Activated CD4-positive, alpha-beta memory T cell treated with anti-CD3 and anti-CD28 coated beads for 36 hours (primary cell): ENCODE measurements at regions not wholly inside any gene's neighbourhood (a gene's known extent, or its start where the extent isn't known, plus 50 kb on each side); places are given as distances from the start of the nearest gene placed in this dataset.

Experiments used
- CTCF ChIA-PET: fragments of 350-600 bp; sonication (Branson Sonifier 250); formaldehyde crosslinking; loops from one replicate; lab custom pipeline; 2021; ENCODE audit warnings: antibody characterized with exemption, inconsistent platforms; lab: Charles Lee
- POLR2A ChIA-PET: fragments of 350-600 bp; sonication (Branson Sonifier 250); formaldehyde crosslinking; loops from one replicate; lab custom pipeline; 2021; ENCODE audit warnings: antibody characterized with exemption; lab: Charles Lee
- DNase-seq: peaks from one replicate; pipeline ENCODE4 v3.0.0-alpha.2; 2020
- H3K27ac Mint-ChIP-seq: one replicate; pipeline ENCODE4 v1.8.0; 2021; ENCODE audit warnings: mixed read lengths
- H3K27me3 Mint-ChIP-seq: one replicate; pipeline ENCODE4 v1.8.0; 2021; ENCODE audit warnings: mixed read lengths
- H3K36me3 Mint-ChIP-seq: one replicate; pipeline ENCODE4 v1.8.0; 2021; ENCODE audit warnings: mixed read lengths
- H3K4me1 Mint-ChIP-seq: one replicate; pipeline ENCODE4 v1.8.0; 2021; ENCODE audit warnings: low read depth, mixed read lengths
- H3K4me3 Mint-ChIP-seq: one replicate; pipeline ENCODE4 v1.8.0; 2021; ENCODE audit warnings: mild to moderate bottlenecking, mixed read lengths
- H3K9me3 Mint-ChIP-seq: one replicate; pipeline ENCODE4 v1.8.0; 2021; ENCODE audit warnings: mixed read lengths
- intact Hi-C: fragments of 100-400 bp; cut with micrococcal nuclease; formaldehyde crosslinking; loops from one replicate; pipeline ENCODE4 v1.15.1; 2023

DNA sequence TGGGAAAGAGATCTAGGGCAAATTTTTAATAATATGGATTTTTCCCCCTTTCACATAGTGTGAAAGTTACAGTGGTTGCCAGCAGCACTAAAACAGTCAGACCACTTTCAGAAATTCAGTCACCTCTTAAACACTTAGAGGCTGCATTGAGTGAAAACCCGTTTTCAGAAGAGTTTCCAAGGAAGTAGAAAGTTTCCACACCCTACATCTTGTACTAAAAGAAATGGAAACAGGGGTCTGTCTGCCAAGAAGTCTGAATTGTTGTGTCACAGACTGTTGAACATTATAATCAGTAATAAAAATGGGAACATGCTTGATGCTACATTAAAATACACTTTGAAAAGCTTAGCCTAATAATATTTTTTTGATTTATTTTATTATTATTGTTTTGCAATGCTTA is 278.9 kb upstream of the KCNJ16 start:
- Mint-ChIP-seq H3K27ac (no peak overlapping the region), H3K4me3 (no peak overlapping the region), H3K4me1 (no peaks in the 10 kb centered on the region), H3K36me3 (no peaks in the 10 kb centered on the region), H3K27me3 (no peaks in the 10 kb centered on the region), H3K9me3 (peaks cover 2% of the 10 kb centered on the region)
- POLR2A ChIA-PET = no interaction called here
- intact Hi-C loops = no loop called here
- CTCF ChIA-PET = no interaction called here
- DNase-seq = no peak

DNA sequence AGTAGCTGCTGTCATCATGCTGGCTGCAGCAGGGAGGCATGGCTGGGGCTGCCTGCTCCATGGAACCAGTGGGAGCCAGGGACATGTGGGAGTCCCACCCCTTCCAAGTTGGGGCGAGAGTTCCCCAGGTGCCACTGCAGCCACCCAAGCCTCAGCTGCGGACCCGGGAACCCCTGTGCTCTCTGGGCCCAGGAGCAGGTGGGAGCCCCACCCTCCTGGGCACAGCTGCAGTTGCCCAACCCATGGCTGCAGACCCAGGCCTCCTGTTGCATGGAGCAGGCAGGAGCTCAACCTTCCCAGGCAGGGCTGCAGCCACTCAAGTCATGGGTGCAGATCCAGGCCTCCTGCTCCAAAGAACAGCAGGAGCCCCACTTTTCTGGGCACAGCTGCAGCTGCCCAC is 274.2 kb upstream of the KCNJ16 start:
- Mint-ChIP-seq H3K9me3 (peaks cover 2% of the 10 kb centered on the region), H3K36me3 (no peaks in the 10 kb centered on the region), H3K27me3 (no peaks in the 10 kb centered on the region), H3K4me3 (no peak overlapping the region), H3K27ac (no peak overlapping the region), H3K4me1 (no peaks in the 10 kb centered on the region)
- no peak for DNase-seq
- ChIA-PET CTCF (no interaction called here), POLR2A (no interaction called here)
- intact Hi-C loops = no loop called here

DNA sequence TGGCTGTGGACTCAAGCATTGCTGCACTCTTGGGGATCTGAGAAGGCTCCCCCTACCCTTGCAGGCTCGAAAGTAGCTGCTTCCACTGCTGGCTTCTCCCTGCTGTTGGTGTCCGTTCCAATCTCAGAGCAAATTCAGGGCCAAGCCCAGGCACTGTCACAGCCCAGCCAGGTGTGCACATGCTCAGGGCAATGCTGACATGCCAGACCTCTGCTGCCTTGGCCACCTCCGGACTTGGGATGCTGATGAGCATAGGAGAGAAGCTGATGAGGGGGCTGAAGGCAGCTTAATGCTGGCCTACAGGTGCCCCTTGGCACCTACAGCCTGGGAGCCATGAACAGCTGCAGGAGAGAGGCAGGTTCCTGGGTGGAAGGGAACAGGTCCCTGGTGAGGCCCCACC is 273.7 kb upstream of the KCNJ16 start:
- Mint-ChIP-seq H3K36me3 (no peaks in the 10 kb centered on the region), H3K4me3 (no peak overlapping the region), H3K9me3 (peaks cover 2% of the 10 kb centered on the region), H3K27me3 (no peaks in the 10 kb centered on the region), H3K4me1 (no peaks in the 10 kb centered on the region), H3K27ac (no peak overlapping the region)
- ChIA-PET CTCF (no interaction called here), POLR2A (no interaction called here)
- DNase-seq = no peak
- intact Hi-C loops = no loop called here

DNA sequence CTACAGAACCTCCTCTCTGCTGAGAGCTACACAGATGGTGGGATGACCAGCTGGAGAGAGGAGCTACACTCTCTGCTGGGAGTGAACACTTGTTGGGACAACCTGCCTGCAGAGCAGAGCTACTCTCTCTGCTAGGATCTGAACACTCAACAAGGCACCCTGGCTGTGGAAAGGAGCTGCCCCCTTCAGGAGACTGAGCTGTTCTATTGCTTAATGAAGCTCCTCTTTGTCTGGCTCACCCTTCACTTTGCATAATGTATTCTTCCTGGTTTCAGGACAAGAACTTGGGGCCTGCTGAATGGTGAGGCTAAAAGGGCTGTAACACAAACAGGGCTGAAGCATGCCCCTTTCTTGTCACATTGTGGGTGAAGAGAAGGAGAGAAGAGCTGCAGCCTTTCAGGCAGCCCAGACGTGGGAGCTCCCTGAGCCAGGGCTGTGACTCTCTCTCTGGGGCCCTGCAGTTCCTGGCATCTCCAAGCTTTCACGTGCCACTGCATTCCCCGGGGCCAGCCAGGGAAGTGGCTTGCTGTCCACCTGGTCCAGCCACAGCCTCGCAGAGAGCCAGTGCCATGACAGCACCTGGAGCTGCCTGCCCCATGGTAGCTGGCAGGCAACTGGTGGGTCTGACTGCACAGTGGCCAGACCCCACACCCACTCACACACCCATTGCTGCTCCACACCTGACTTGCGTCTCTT is 272.8 kb upstream of the KCNJ16 start:
- ChIA-PET CTCF (interaction anchor here (0.6 kb wide), 1 partner anchor 177 kb away, joined by 4 read pairs; no protein-coding TSS in a partner anchor), POLR2A (no interaction called here)
- intact Hi-C loops = no loop called here
- Mint-ChIP-seq H3K4me3 (no peak overlapping the region), H3K36me3 (no peaks in the 10 kb centered on the region), H3K9me3 (peaks cover 2% of the 10 kb centered on the region), H3K27ac (no peak overlapping the region), H3K4me1 (no peaks in the 10 kb centered on the region), H3K27me3 (no peaks in the 10 kb centered on the region)
- DNase-seq = no peak

DNA sequence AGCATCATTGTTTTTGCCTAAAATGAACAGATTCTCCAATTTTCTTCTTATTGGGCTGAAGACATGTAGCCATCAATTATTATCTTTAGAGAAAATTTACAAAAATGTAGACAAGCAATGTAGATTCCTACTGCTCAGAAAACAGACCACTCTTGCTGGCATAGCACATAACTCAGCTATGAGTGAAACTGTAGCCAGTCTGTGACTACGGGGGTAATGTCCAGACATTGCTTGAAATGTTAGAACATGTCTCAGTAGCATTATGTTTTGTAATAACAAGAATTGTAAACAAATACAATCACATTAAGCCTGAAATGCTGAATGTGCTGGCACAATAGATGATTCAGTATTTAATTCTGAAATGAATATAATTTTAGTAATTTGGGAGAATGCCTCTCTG is 265.7 kb upstream of the KCNJ16 start:
- Mint-ChIP-seq H3K27ac (no peak overlapping the region), H3K4me1 (no peaks in the 10 kb centered on the region), H3K36me3 (no peaks in the 10 kb centered on the region), H3K9me3 (no peaks in the 10 kb centered on the region), H3K4me3 (no peak overlapping the region), H3K27me3 (no peaks in the 10 kb centered on the region)
- CTCF ChIA-PET = no interaction called here
- no peak for DNase-seq
- POLR2A ChIA-PET = no interaction called here
- intact Hi-C loops = no loop called here

DNA sequence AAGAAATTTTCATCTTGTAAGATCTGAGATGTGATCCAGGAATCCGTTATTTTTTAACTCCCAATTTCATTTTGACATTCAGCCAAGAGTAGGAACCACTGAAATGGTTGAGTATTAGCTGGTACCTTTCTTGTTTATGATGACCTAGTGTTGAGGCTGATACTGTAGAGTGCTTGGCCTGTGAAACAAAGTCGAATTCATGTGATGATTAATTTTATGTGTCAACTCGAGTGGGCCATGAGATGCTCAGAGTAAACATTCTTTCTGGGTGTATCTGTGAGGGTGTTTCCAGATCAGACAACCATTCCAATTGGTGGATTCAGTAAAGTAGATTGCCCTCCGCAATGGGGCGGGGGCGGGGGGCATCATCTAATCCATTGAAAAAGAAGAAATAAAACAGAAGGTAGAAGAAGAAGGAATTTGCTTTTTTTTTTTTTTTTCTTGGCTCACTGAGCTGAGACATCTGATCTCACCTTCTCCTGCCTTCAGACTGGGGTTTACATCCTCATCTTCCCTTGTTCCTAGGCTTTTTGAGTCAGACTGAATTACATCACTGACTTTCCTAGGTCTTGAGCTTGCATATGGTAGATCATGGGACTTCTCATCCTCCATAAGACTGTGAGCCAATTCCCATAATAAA is 264.6 kb upstream of the KCNJ16 start:
- POLR2A ChIA-PET = no interaction called here
- CTCF ChIA-PET = no interaction called here
- H3K27ac Mint-ChIP-seq = no peak overlapping the region
- H3K9me3 Mint-ChIP-seq = no peaks in the 10 kb centered on the region
- no peak for DNase-seq
- no peaks in the 10 kb centered on the region for H3K4me1 Mint-ChIP-seq
- intact Hi-C loops = no loop called here
- H3K27me3 Mint-ChIP-seq = no peaks in the 10 kb centered on the region
- no peak overlapping the region for H3K4me3 Mint-ChIP-seq
- no peaks in the 10 kb centered on the region for H3K36me3 Mint-ChIP-seq

DNA sequence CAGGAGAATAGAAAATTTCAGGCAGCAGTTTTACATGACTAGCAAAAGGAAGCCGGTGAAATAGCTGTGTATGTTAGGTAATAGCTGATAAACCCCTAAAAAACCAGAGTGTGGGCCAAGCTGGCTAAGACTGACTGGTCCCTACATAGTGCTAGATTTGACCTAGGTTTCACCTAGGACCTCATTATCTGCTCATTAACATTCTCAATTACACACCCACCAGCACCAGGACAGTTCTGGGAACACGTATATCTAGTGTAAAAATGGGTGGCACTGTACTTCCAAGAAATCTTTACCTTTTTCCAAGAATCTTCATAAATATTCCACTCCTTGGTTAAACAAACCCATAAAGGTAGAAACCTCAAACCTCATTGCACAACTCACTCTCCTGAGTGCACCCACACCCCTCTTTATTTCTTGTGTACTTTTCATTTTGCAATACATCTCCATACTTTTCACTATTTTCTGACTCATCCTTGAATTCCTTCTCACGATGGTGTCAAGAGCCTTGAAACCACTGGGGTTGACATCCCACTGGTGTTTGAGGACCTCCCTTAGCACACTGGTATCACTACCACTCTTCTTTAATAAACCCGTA is 262.7 kb upstream of the KCNJ16 start:
- H3K27ac Mint-ChIP-seq = no peak overlapping the region
- no peaks in the 10 kb centered on the region for H3K36me3 Mint-ChIP-seq
- ChIA-PET CTCF (no interaction called here), POLR2A (no interaction called here)
- no peaks in the 10 kb centered on the region for H3K9me3 Mint-ChIP-seq
- no peaks in the 10 kb centered on the region for H3K4me1 Mint-ChIP-seq
- no peaks in the 10 kb centered on the region for H3K27me3 Mint-ChIP-seq
- no peak overlapping the region for H3K4me3 Mint-ChIP-seq
- no peak for DNase-seq
- intact Hi-C loops = no loop called here

DNA sequence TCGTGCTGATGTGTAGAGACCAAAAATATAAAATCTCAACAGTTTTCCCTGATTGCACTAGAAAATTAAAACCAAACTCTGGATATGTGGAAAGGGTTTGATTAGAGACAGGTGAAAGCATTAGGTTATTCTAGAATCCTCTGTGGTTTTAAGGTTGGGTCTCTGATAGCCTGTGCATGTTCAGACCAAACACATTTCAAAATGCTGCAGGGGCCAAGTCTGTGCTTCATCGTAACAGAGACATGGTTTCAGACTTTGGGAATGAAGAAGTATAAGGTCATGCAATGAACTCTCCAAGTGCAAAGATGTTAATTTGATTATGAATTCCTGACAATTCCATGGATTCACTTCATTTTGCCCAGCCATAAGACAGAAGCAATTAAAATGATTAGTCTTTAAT is 261.0 kb upstream of the KCNJ16 start:
- H3K36me3 Mint-ChIP-seq = no peaks in the 10 kb centered on the region
- H3K4me1 Mint-ChIP-seq = no peaks in the 10 kb centered on the region
- H3K4me3 Mint-ChIP-seq = no peak overlapping the region

DNA sequence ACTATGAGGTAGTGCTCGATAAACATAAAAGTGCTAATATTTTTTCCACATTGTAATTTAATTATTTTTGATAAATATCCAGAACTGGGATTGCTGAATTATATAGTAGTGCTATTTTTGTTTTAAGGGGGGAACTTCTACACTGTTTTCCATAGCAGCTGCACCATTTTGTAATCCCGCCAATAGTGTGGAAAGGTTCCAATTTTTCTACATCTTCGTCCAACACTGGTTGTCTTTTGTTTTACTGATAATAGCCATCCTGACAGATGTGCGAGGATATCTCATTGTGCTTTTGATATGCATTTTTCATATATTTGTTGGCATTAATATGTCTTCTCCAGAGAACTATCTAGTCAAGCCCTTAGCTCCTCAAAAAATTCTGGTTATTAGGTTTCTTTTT is 259.6 kb upstream of the KCNJ16 start:
- no peaks in the 10 kb centered on the region for H3K36me3 Mint-ChIP-seq
- H3K27me3 Mint-ChIP-seq = no peaks in the 10 kb centered on the region
- H3K27ac Mint-ChIP-seq = no peak overlapping the region
- intact Hi-C loops = no loop called here
- H3K4me3 Mint-ChIP-seq = no peak overlapping the region
- no peaks in the 10 kb centered on the region for H3K9me3 Mint-ChIP-seq
- ChIA-PET CTCF (no interaction called here), POLR2A (no interaction called here)
- H3K4me1 Mint-ChIP-seq = no peaks in the 10 kb centered on the region
- no peak for DNase-seq

More for the DNA sequence above, 261.0 kb upstream of the KCNJ16 start:
- POLR2A ChIA-PET = no interaction called here
- DNase-seq = no peak
- intact Hi-C loops = no loop called here
- CTCF ChIA-PET = no interaction called here
- Mint-ChIP-seq H3K9me3 (no peaks in the 10 kb centered on the region), H3K27ac (no peak overlapping the region), H3K27me3 (no peaks in the 10 kb centered on the region)

DNA sequence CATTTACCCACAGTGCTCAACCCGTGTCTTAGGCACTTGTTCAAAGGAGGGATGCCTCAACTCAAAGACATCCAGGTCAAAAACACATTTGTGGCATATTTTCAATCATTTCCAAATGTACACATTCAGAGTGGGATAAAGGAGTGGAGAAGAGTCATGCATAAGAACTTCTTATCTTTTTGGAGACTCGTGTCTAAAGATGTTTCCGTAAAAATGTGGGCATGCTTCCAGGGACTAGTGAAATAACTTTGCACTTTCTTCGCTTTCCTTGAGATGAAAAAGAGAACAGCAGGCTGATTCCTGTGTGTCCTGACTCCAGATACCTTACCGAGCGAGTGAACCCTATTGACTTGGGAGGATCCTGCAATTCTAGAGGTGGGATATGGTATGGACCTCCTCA is 256.6 kb upstream of the KCNJ16 start:
- DNase-seq = no peak
- intact Hi-C loops = no loop called here
- no peaks in the 10 kb centered on the region for H3K9me3 Mint-ChIP-seq
- ChIA-PET POLR2A (no interaction called here), CTCF (no interaction called here)
- H3K27me3 Mint-ChIP-seq = no peaks in the 10 kb centered on the region
- H3K4me3 Mint-ChIP-seq = no peak overlapping the region
- no peaks in the 10 kb centered on the region for H3K4me1 Mint-ChIP-seq
- no peak overlapping the region for H3K27ac Mint-ChIP-seq
- H3K36me3 Mint-ChIP-seq = no peaks in the 10 kb centered on the region

DNA sequence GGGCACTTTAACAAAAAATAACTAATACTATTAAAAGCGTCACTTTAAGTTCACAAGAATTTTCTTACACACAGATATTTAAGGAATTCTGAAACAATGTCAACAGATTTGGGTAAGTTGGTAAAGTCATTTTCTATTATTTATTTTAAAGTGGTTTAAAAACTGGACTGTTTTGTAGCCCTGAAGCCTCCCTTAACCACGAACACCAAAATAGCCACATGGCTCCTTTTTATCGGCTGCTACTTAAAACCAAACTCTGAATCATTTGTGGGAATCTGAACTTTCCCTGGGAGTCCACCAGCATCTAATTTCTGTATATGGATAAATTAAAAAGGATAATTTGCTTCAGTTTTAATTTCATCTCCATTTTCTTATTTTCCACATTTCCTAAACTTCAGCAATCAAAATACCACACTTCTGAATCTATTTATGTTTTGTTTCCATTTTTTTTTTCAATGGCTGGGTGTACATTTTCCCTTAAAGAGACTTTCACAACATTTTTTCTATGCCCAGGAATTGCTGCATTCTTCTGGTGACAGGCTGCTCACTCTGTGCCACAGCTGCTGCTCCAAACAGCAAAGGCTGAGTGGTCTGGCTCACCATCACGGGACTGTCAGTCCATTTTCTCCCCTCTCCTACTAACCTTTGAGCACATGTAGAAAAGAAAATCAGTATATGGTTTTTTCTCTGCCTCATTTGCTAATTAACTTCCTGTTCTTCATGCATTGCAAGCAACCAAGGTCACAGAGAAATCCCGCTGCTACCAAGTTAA is 255.5 kb upstream of the KCNJ16 start:
- ChIA-PET CTCF (no interaction called here), POLR2A (no interaction called here)
- Mint-ChIP-seq H3K4me3 (no peak overlapping the region), H3K36me3 (no peaks in the 10 kb centered on the region), H3K27ac (no peak overlapping the region), H3K27me3 (no peaks in the 10 kb centered on the region), H3K4me1 (no peaks in the 10 kb centered on the region), H3K9me3 (no peaks in the 10 kb centered on the region)
- intact Hi-C loops = no loop called here
- DNase-seq = no peak

DNA sequence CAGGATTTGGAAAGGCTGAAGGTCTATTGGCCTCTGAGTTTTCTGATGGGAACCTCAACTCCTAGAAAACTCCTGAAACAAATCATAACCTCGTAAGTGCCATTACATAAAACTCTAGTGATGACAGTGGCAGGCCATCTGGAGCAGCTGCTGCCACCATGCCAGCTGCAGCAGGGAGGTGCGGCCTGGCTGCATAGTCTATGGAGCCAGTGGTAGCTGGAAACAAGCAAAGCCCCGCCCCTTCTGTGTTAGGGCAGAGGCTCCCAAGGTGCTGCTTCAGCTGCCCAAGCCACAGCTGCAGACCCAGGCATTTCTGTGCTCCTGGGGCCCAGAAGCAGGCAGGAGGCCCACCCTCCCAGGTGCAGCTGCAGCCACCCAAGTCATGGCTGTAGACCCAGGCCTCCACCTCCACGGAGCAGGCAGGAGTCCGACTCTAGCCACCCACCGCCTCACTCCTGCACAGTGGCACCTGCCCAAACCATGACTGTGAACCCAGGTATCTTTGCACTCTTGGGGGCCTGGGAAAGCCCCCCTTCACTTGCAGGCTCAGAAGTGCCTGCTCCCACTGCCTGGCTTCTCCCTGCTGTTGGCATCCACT is 254.1 kb upstream of the KCNJ16 start:
- Mint-ChIP-seq H3K27ac (no peak overlapping the region), H3K36me3 (no peaks in the 10 kb centered on the region), H3K9me3 (peaks cover 2% of the 10 kb centered on the region), H3K27me3 (no peaks in the 10 kb centered on the region), H3K4me3 (no peak overlapping the region), H3K4me1 (no peaks in the 10 kb centered on the region)
- POLR2A ChIA-PET = no interaction called here
- no peak for DNase-seq
- intact Hi-C loops = no loop called here
- CTCF ChIA-PET = no interaction called here
